ENCODE measurements at regions not wholly inside any gene's neighbourhood (a gene's known extent, or its start where the extent isn't known, plus 50 kb on each side); places are given as distances from the start of the nearest gene placed in this dataset.

GRCh38 chr19:34856052-34856451, 70.7 kb upstream of the ZNF30 start:
- TF ChIP-seq CTCF (conservative IDR thresholded peaks at IDR 0.05 in 1 of 2, IDR thresholded peaks at IDR 0.05 in 1 of 2; ENCODE audit: extremely low read depth in 1 of 2, insufficient read depth in 1 of 2, low read depth in 1 of 2, low read length in 2 of 2) (no peak), EZH2 (IDR thresholded peaks at IDR 0.05; ENCODE audit: borderline replicate concordance, low read length) (no peak)

Measured in mammary epithelial cell (primary cell).